CD4-positive, alpha-beta T cell treated with Interleukin-17A for 4 hours (primary cell): ENCODE measurements at regions not wholly inside any gene's neighbourhood (a gene's known extent, or its start where the extent isn't known, plus 50 kb on each side); places are given as distances from the start of the nearest gene placed in this dataset.

Source experiments
- DNase-seq: peaks from one replicate; pipeline ENCODE4 v3.0.0-alpha.2; 2020; ENCODE audit warnings: mixed read lengths

GRCh38 chr20:52291109-52291508 lies 99.5 kb upstream of the ZFP64 start:
- DNase-seq: no peak

GRCh38 chr20:52290569-52290968 lies 99.0 kb upstream of the ZFP64 start:
- DNase-seq: no peak

- no peak for DNase-seq
Observed at GRCh38 chr20:52289956-52290565, 98.5 kb upstream of the ZFP64 start.

- DNase-seq: no peak
Observed at GRCh38 chr20:52280407-52280806, 88.8 kb upstream of the ZFP64 start.

- DNase-seq: no peak
Observed at GRCh38 chr20:52279706-52280105, 88.1 kb upstream of the ZFP64 start.

GRCh38 chr20:52275181-52275691 lies 83.7 kb upstream of the ZFP64 start:
- DNase-seq: no peak

- no peak for DNase-seq
Observed at GRCh38 chr20:52270696-52271095, 79.1 kb upstream of the ZFP64 start.

- no peak for DNase-seq
Observed at GRCh38 chr20:52270001-52270606, 78.5 kb upstream of the ZFP64 start.

GRCh38 chr20:52269321-52269720 lies 77.7 kb upstream of the ZFP64 start:
- DNase-seq: no peak

GRCh38 chr20:52268184-52268749 lies 76.7 kb upstream of the ZFP64 start:
- DNase-seq: no peak

GRCh38 chr20:52267418-52267817 lies 75.8 kb upstream of the ZFP64 start:
- DNase-seq: no peak

- DNase-seq: no peak
Observed at GRCh38 chr20:52263757-52264156, 72.2 kb upstream of the ZFP64 start.

- no peak for DNase-seq
Observed at GRCh38 chr20:52261792-52262191, 70.2 kb upstream of the ZFP64 start.

- DNase-seq: no peak
Observed at GRCh38 chr20:52259295-52259694, 67.7 kb upstream of the ZFP64 start.

- no peak for DNase-seq
Observed at GRCh38 chr20:52256454-52256853, 64.9 kb upstream of the ZFP64 start.

- DNase-seq: no peak
Observed at GRCh38 chr20:52252664-52253063, 61.1 kb upstream of the ZFP64 start.

GRCh38 chr20:52251827-52252226 lies 60.2 kb upstream of the ZFP64 start:
- DNase-seq: no peak

- no peak for DNase-seq
Observed at GRCh38 chr20:52251136-52251700, 59.6 kb upstream of the ZFP64 start.

- DNase-seq: no peak
Observed at GRCh38 chr20:52247548-52247947, 56.0 kb upstream of the ZFP64 start.

- no peak for DNase-seq
Observed at GRCh38 chr20:52246366-52246765, 54.8 kb upstream of the ZFP64 start.

- DNase-seq: no peak
Observed at GRCh38 chr20:52244702-52245101, 53.1 kb upstream of the ZFP64 start.

GRCh38 chr20:52242237-52243230 lies 51.0 kb upstream of the ZFP64 start:
- no peak for DNase-seq
